ENCODE measurements at regions not wholly inside any gene's neighbourhood (a gene's known extent, or its start where the extent isn't known, plus 50 kb on each side); places are given as distances from the start of the nearest gene placed in this dataset.
"Not testable (repeated sequence)": the region's sequence is repeated elsewhere in the genome, so short reads cannot be mapped to it uniquely, and the experiment has no call there.

- no peak for DNase-seq (ENCODE audit: low read depth)
- no peak for TF ChIP-seq CTCF (IDR thresholded peaks at IDR 0.05; ENCODE audit: control insufficient read depth, extremely low read depth, insufficient read depth)
- no peak overlapping the region for H3K4me3 ChIP-seq (ENCODE audit: low read depth, low read length)
Measured at GRCh38 chr7:116368965-116369364, 130.6 kb upstream of the CAV2 start.

GRCh38 chr7:116371536-116371935 is 128.0 kb upstream of the CAV2 start:
- not testable (repeated sequence) for H3K4me3 ChIP-seq (ENCODE audit: low read depth, low read length); DNase-seq (ENCODE audit: low read depth)

- DNase-seq (ENCODE audit: low read depth); H3K4me3 ChIP-seq (ENCODE audit: low read depth, low read length): not testable (repeated sequence)
Measured at GRCh38 chr7:116373229-116373628, 126.3 kb upstream of the CAV2 start.

- no peak for DNase-seq (ENCODE audit: low read depth)
- H3K4me3 ChIP-seq (ENCODE audit: low read depth, low read length) = no peak overlapping the region
- TF ChIP-seq CTCF (IDR thresholded peaks at IDR 0.05; ENCODE audit: control insufficient read depth, extremely low read depth, insufficient read depth) = no peak
Measured at GRCh38 chr7:116377721-116378120, 121.8 kb upstream of the CAV2 start.

- TF ChIP-seq CTCF (IDR thresholded peaks at IDR 0.05; ENCODE audit: control insufficient read depth, extremely low read depth, insufficient read depth) = no peak
- no peak for DNase-seq (ENCODE audit: low read depth)
- no peak overlapping the region for H3K4me3 ChIP-seq (ENCODE audit: low read depth, low read length)
Measured at GRCh38 chr7:116380025-116380424, 119.5 kb upstream of the CAV2 start.

- no peak for TF ChIP-seq CTCF (IDR thresholded peaks at IDR 0.05; ENCODE audit: control insufficient read depth, extremely low read depth, insufficient read depth)
- H3K4me3 ChIP-seq (ENCODE audit: low read depth, low read length) = no peak overlapping the region
- no peak for DNase-seq (ENCODE audit: low read depth)
Measured at GRCh38 chr7:116382375-116382774, 117.2 kb upstream of the CAV2 start.

- DNase-seq (ENCODE audit: low read depth) = no peak
- no peak for TF ChIP-seq CTCF (IDR thresholded peaks at IDR 0.05; ENCODE audit: control insufficient read depth, extremely low read depth, insufficient read depth)
Measured at GRCh38 chr7:116384936-116385635, 114.5 kb upstream of the CAV2 start.

GRCh38 chr7:116386674-116387073 is 112.9 kb upstream of the CAV2 start:
- no peak overlapping the region for H3K4me3 ChIP-seq (ENCODE audit: low read depth, low read length)
- DNase-seq (ENCODE audit: low read depth) = no peak
- no peak for TF ChIP-seq CTCF (IDR thresholded peaks at IDR 0.05; ENCODE audit: control insufficient read depth, extremely low read depth, insufficient read depth)

More at GRCh38 chr7:116384936-116385635, 114.5 kb upstream of the CAV2 start:
- no peak overlapping the region for H3K4me3 ChIP-seq (ENCODE audit: low read depth, low read length)

All from LNCaP clone FGC (cell line).